KMS-11 (cell line): ENCODE measurements at regions not wholly inside any gene's neighbourhood (a gene's known extent, or its start where the extent isn't known, plus 50 kb on each side); places are given as distances from the start of the nearest gene placed in this dataset.

Source experiments
- H2AFZ ChIP-seq: fragments of 200-600 bp; sonication (generic); 2 replicates; pipeline ENCODE4 v1.6.1; 2016; ENCODE audit warnings: antibody characterized with exemption, mixed run types, low read depth
- H3K27ac ChIP-seq: fragments of 200-600 bp; sonication (generic); 2 replicates; pipeline ENCODE4 v1.6.1; 2016; ENCODE audit warnings: mild to moderate bottlenecking, mixed run types
- H3K27me3 ChIP-seq: fragments of 200-600 bp; sonication (generic); 2 replicates; pipeline ENCODE4 v1.6.1; 2017; ENCODE audit warnings: mild to moderate bottlenecking, low read depth, mixed run types, moderate library complexity; ENCODE audit not compliant: insufficient read depth
- H3K36me3 ChIP-seq: fragments of 200-600 bp; sonication (generic); 2 replicates; pipeline ENCODE4 v1.6.1; 2017; ENCODE audit warnings: mild to moderate bottlenecking, mixed run types; ENCODE audit not compliant: insufficient read depth
- H3K4me1 ChIP-seq: fragments of 200-600 bp; sonication (generic); 2 replicates; pipeline ENCODE4 v1.6.1; 2016; ENCODE audit warnings: mild to moderate bottlenecking, low read depth, mixed run types; ENCODE audit not compliant: poor library complexity, severe bottlenecking
- H3K4me2 ChIP-seq: fragments of 200-600 bp; sonication (generic); 2 replicates; pipeline ENCODE4 v1.7.0; 2016; ENCODE audit warnings: mild to moderate bottlenecking, mixed run types
- H3K4me3 ChIP-seq: fragments of 200-600 bp; sonication (generic); IDR thresholded peaks from 2 replicates; pipeline ENCODE4 v1.6.1; 2017; ENCODE audit warnings: low read depth, low read length, mixed read lengths; ENCODE audit not compliant: insufficient read depth
- H3K79me2 ChIP-seq: fragments of 200-600 bp; sonication (generic); 2 replicates; pipeline ENCODE4 v1.6.1; 2016; ENCODE audit warnings: low read depth, mixed run types; ENCODE audit not compliant: insufficient read depth
- H3K9ac ChIP-seq: fragments of 200-600 bp; sonication (generic); 2 replicates; pipeline ENCODE4 v1.6.1; 2016; ENCODE audit warnings: mild to moderate bottlenecking, mixed run types
- H4K20me1 ChIP-seq: fragments of 200-600 bp; sonication (generic); 2 replicates; pipeline ENCODE4 v1.6.1; 2016; ENCODE audit warnings: mild to moderate bottlenecking, mixed run types; ENCODE audit not compliant: insufficient read depth
- TF ChIP-seq, protein P1 (sequence below): fragments of 200-600 bp; sonication (generic); conservative IDR thresholded peaks from 2 replicates; pipeline ENCODE4 v1.6.1; 2017; ENCODE audit warnings: low read depth, mild to moderate bottlenecking, antibody characterized with exemption, low read length, moderate library complexity, mixed read lengths

GRCh38 chr4:103450693-103451092, 252.6 kb upstream of the CENPE start:
- no peak overlapping the region for H3K4me2 ChIP-seq

DNA sequence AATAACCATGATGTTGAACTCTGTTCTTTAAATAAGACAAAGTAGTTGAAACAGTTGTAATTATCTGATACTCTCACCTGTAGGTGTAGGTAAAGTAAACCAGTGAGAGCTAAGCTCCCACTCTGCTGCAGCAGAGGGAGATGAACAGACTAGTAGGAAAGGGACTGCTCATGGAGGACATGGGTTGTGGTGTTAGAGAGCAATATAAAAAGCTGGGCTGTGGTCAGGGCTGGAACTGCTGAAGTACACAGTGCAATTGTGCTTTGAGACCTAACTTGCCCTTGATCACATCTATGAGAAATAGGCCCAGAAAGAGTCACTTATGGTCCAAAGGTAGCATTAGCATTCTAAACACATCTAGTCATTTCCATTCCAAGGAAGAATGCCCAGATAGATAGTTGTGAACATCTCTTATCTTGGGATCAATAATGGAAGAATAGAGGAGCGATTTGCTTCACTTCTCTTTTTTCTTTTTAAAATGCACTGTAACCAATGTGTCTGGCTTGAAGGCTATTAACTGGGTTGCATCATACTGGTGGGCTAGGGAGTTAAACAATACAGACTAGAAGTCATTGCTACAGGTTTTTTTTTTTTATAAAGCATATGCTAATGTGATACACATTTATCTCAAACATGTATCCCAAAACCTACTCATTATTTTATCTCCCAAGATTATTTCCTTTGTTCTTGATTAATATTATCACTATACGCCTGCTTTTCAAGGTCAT, 251.3 kb upstream of the CENPE start:
- H3K4me1 ChIP-seq = no peaks in the 10 kb centered on the region
- H3K4me3 ChIP-seq = no peak overlapping the region
- TF ChIP-seq, protein P1, sequence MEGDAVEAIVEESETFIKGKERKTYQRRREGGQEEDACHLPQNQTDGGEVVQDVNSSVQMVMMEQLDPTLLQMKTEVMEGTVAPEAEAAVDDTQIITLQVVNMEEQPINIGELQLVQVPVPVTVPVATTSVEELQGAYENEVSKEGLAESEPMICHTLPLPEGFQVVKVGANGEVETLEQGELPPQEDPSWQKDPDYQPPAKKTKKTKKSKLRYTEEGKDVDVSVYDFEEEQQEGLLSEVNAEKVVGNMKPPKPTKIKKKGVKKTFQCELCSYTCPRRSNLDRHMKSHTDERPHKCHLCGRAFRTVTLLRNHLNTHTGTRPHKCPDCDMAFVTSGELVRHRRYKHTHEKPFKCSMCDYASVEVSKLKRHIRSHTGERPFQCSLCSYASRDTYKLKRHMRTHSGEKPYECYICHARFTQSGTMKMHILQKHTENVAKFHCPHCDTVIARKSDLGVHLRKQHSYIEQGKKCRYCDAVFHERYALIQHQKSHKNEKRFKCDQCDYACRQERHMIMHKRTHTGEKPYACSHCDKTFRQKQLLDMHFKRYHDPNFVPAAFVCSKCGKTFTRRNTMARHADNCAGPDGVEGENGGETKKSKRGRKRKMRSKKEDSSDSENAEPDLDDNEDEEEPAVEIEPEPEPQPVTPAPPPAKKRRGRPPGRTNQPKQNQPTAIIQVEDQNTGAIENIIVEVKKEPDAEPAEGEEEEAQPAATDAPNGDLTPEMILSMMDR = no peak
- H3K4me2 ChIP-seq = no peak overlapping the region
- no peaks in the 10 kb centered on the region for H3K27me3 ChIP-seq
- H3K79me2 ChIP-seq = no peaks in the 10 kb centered on the region
- no peak overlapping the region for H3K9ac ChIP-seq
- no peak overlapping the region for H3K27ac ChIP-seq
- H4K20me1 ChIP-seq = no peaks in the 10 kb centered on the region
- no peaks in the 10 kb centered on the region for H3K36me3 ChIP-seq
- no peak overlapping the region for H2AFZ ChIP-seq

More at GRCh38 chr4:103450693-103451092, 252.6 kb upstream of the CENPE start:
- TF ChIP-seq, protein P1 = no peak
- Histone ChIP-seq H3K9ac (no peak overlapping the region), H3K79me2 (no peaks in the 10 kb centered on the region), H3K4me3 (no peak overlapping the region), H2AFZ (no peak overlapping the region), H3K36me3 (no peaks in the 10 kb centered on the region), H3K27ac (no peak overlapping the region), H3K4me1 (no peaks in the 10 kb centered on the region), H4K20me1 (no peaks in the 10 kb centered on the region), H3K27me3 (no peaks in the 10 kb centered on the region)

DNA sequence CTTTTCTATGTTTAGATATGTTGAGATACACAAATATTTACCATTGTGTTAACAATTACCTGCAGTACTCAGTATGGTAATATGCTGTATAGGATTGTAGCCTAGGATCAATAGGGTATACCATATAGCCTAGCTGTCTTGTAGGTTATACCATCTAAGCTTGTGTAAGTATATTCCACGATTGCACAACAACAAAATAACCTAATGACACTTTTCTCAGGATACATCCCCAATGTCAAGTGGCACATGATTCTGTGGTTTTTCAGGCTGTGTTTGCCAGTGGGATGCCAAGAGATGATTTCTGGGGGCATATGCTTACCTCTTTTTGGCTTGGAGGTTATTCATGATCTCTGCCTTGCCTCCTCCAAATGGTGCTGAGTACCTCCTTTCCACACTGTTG, 247.2 kb upstream of the CENPE start:
- TF ChIP-seq, protein P1 = no peak
- H2AFZ ChIP-seq = no peak overlapping the region
- H3K4me3 ChIP-seq = no peak overlapping the region
- H3K27me3 ChIP-seq = no peaks in the 10 kb centered on the region
- no peak overlapping the region for H3K4me2 ChIP-seq
- no peak overlapping the region for H3K27ac ChIP-seq
- no peaks in the 10 kb centered on the region for H3K79me2 ChIP-seq
- no peak overlapping the region for H3K9ac ChIP-seq
- H3K4me1 ChIP-seq = no peaks in the 10 kb centered on the region
- H3K36me3 ChIP-seq = no peaks in the 10 kb centered on the region
- no peaks in the 10 kb centered on the region for H4K20me1 ChIP-seq

- Histone ChIP-seq H3K27me3 (no peaks in the 10 kb centered on the region), H3K79me2 (no peaks in the 10 kb centered on the region), H4K20me1 (no peaks in the 10 kb centered on the region), H2AFZ (no peak overlapping the region), H3K9ac (no peak overlapping the region), H3K27ac (no peak overlapping the region), H3K36me3 (no peaks in the 10 kb centered on the region), H3K4me2 (no peak overlapping the region), H3K4me1 (no peaks in the 10 kb centered on the region), H3K4me3 (no peak overlapping the region)
- TF ChIP-seq, protein P1 = no peak
These were observed 245.2 kb upstream of the CENPE start for GRCh38 chr4:103443324-103443723.
